Stimulated activated CD8-positive, alpha-beta memory T cell treated with anti-CD3 and anti-CD28 coated beads, Interleukin-2, amount 100 ng/mL, for 48 hours (primary cell): ENCODE measurements at regions not wholly inside any gene's neighbourhood (a gene's known extent, or its start where the extent isn't known, plus 50 kb on each side); places are given as distances from the start of the nearest gene placed in this dataset.

ENCODE experiments used
- DNase-seq, 2 donors: peaks; one replicate each; pipeline ENCODE4 v3.0.0-alpha.2; 2020; ENCODE audit warnings: low read depth in 2 of 2

- DNase-seq: peak; percentile 68 to 79
Observed at GRCh38 chr3:127483902-127484591, 106.5 kb downstream of the TPRA1 start.

- DNase-seq: no peak
Observed at GRCh38 chr3:127483005-127483641, 107.4 kb downstream of the TPRA1 start.

GRCh38 chr3:127482216-127483004, 108.1 kb downstream of the TPRA1 start:
- no peak for DNase-seq

GRCh38 chr3:127480196-127480954, 110.2 kb downstream of the TPRA1 start:
- no peak for DNase-seq

GRCh38 chr3:127479449-127479848, 111.1 kb downstream of the TPRA1 start:
- DNase-seq: no peak

GRCh38 chr3:127478922-127479321, 111.6 kb downstream of the TPRA1 start:
- no peak for DNase-seq

- no peak for DNase-seq
Observed at GRCh38 chr3:127477396-127477795, 113.1 kb downstream of the TPRA1 start.

GRCh38 chr3:127476936-127477335, 113.6 kb downstream of the TPRA1 start:
- no peak for DNase-seq

GRCh38 chr3:127475975-127476705, 114.4 kb downstream of the TPRA1 start:
- no peak for DNase-seq

- DNase-seq: no peak
Observed at GRCh38 chr3:127475391-127475790, 115.1 kb downstream of the TPRA1 start.

GRCh38 chr3:127473244-127474024, 117.1 kb downstream of the TPRA1 start:
- no peak for DNase-seq

GRCh38 chr3:127472506-127472905, 118.0 kb downstream of the TPRA1 start:
- DNase-seq: no peak

- no peak for DNase-seq
Observed at GRCh38 chr3:127471142-127471541, 119.4 kb downstream of the TPRA1 start.

- no peak for DNase-seq
Observed at GRCh38 chr3:127469760-127470159, 120.8 kb downstream of the TPRA1 start.

GRCh38 chr3:127467391-127467790, 123.1 kb downstream of the TPRA1 start:
- DNase-seq: no peak

GRCh38 chr3:127464642-127465041, 125.9 kb downstream of the TPRA1 start:
- no peak for DNase-seq

- DNase-seq: no peak
Observed at GRCh38 chr3:127462111-127462655, 128.3 kb downstream of the TPRA1 start.

GRCh38 chr3:127461286-127461910, 129.1 kb downstream of the TPRA1 start:
- no peak for DNase-seq

- no peak for DNase-seq
Observed at GRCh38 chr3:127459891-127460290, 130.6 kb downstream of the TPRA1 start.
